IMR-90 (cell line): ENCODE measurements at regions not wholly inside any gene's neighbourhood (a gene's known extent, or its start where the extent isn't known, plus 50 kb on each side); places are given as distances from the start of the nearest gene placed in this dataset.

ENCODE experiments used
- ATAC-seq: fragments of 200-7000 bp; cut with Tn5 transposase; 2 replicates; pipeline ENCODE4 v1.9.1; 2020; ENCODE audit warnings: low read depth, mild to moderate bottlenecking, moderate library complexity
- BruUV-seq: library from RNA; stranded (reverse); fragments of 400-500 nt; replicated peaks from 2 replicates; lab custom pipeline; 2021; lab: Mats Ljungman, UMichigan
- CTCF ChIA-PET: fragments of 300-600 bp; formaldehyde crosslinking; extraction: SDS; loops from one replicate; lab custom pipeline; 2021; ENCODE audit warnings: antibody characterized with exemption; lab: Yijun Ruan, JAX
- POLR2A ChIA-PET: fragments of 300-600 bp; sonication (Branson Sonifier 250); formaldehyde crosslinking; loops from one replicate; lab custom pipeline; 2022; ENCODE audit warnings: antibody characterized with exemption; ENCODE audit not compliant: unreplicated experiment; lab: Charles Lee
- DNase-seq: peaks from one replicate; pipeline ENCODE4 v3.0.0; 2013
- H2AFZ ChIP-seq: replicated peaks from 2 replicates; pipeline ENCODE3; 2013; ENCODE audit warnings: low read length, mild to moderate bottlenecking; ENCODE audit not compliant: poor library complexity
- H2AK5ac ChIP-seq: 2 replicates; pipeline ENCODE4 v1.6.1; 2013; ENCODE audit warnings: low read depth, low read length, inconsistent platforms
- H2AK9ac ChIP-seq: replicated peaks from 2 replicates; pipeline ENCODE3; 2013; ENCODE audit warnings: mild to moderate bottlenecking, low read depth, low read length, moderate library complexity; ENCODE audit not compliant: poor library complexity
- H2BK120ac ChIP-seq: 2 replicates; pipeline ENCODE4 v1.6.1; 2013; ENCODE audit warnings: low read depth, low read length, inconsistent platforms
- H2BK15ac ChIP-seq: 3 replicates; pipeline ENCODE4 v1.6.1; 2013; ENCODE audit warnings: low read depth, low read length, inconsistent platforms
- H2BK20ac ChIP-seq: 2 replicates; pipeline ENCODE4 v1.6.1; 2013; ENCODE audit warnings: low read depth, mild to moderate bottlenecking, inconsistent platforms, low read length, moderate library complexity
- H2BK5ac ChIP-seq: 2 replicates; pipeline ENCODE4 v1.6.1; 2013; ENCODE audit warnings: mild to moderate bottlenecking, low read depth, low read length, inconsistent platforms; ENCODE audit not compliant: poor library complexity, severe bottlenecking
- H3K14ac ChIP-seq: replicated peaks from 2 replicates; pipeline ENCODE4 v1.6.1; 2013; ENCODE audit warnings: low read depth, low read length, inconsistent platforms
- H3K18ac ChIP-seq: 2 replicates; pipeline ENCODE4 v1.6.1; 2013; ENCODE audit warnings: low read depth, low read length, control low read depth
- H3K23ac ChIP-seq: 2 replicates; pipeline ENCODE4 v1.6.1; 2013; ENCODE audit warnings: low read depth, low read length, inconsistent platforms
- H3K27ac ChIP-seq: 2 replicates; pipeline ENCODE4 v1.5.1; 2013; ENCODE audit warnings: mild to moderate bottlenecking, control low read depth, low read length; ENCODE audit not compliant: insufficient read depth
- H3K27me3 ChIP-seq: 2 replicates; pipeline ENCODE4 v1.6.1; 2013; ENCODE audit warnings: low read length; ENCODE audit not compliant: control insufficient read depth, insufficient read depth
- H3K36me3 ChIP-seq: 2 replicates; pipeline ENCODE4 v1.6.1; 2013; ENCODE audit warnings: low read length, mixed read lengths; ENCODE audit not compliant: control insufficient read depth, insufficient read depth
- H3K4ac ChIP-seq: 2 replicates; pipeline ENCODE4 v1.6.1; 2013; ENCODE audit warnings: low read depth, low read length, inconsistent platforms
- H3K4me1 ChIP-seq: 2 replicates; pipeline ENCODE4 v1.6.1; 2013; ENCODE audit warnings: low read length, mixed read lengths; ENCODE audit not compliant: control insufficient read depth, insufficient read depth
- H3K4me2 ChIP-seq: 2 replicates; pipeline ENCODE4 v1.6.1; 2013; ENCODE audit warnings: low read depth, mild to moderate bottlenecking, control low read depth, low read length, moderate library complexity
- H3K4me3 ChIP-seq: 2 replicates; pipeline ENCODE4 v1.5.1; 2013; ENCODE audit warnings: low read depth, mild to moderate bottlenecking, control low read depth, low read length, moderate library complexity; ENCODE audit not compliant: insufficient read depth
- H3K56ac ChIP-seq: 2 replicates; pipeline ENCODE4 v1.6.1; 2013; ENCODE audit warnings: low read length, inconsistent platforms; ENCODE audit not compliant: insufficient read depth; ENCODE audit errors: extremely low read depth
- H3K79me1 ChIP-seq, 2 experiments: 2 replicates each; pipeline ENCODE4 v1.6.1; 2013; ENCODE audit warnings: low read length in 2 of 2, inconsistent platforms in 1 of 2, low read depth in 1 of 2
- H3K9ac ChIP-seq: 2 replicates; pipeline ENCODE4 v1.6.1; 2013; ENCODE audit warnings: low read depth, low read length, control low read depth
- H3K9me1 ChIP-seq: 2 replicates; pipeline ENCODE4 v1.6.1; 2013; ENCODE audit warnings: low read length, inconsistent platforms; ENCODE audit not compliant: insufficient read depth
- H3K9me3 ChIP-seq: 2 replicates; pipeline ENCODE4 v1.6.1; 2013; ENCODE audit warnings: low read length; ENCODE audit not compliant: control insufficient read depth, insufficient read depth
- H4K20me1 ChIP-seq: 2 replicates; pipeline ENCODE4 v1.6.1; 2013; ENCODE audit warnings: low read length, inconsistent platforms; ENCODE audit not compliant: insufficient read depth
- H4K5ac ChIP-seq: 2 replicates; pipeline ENCODE4 v1.6.1; 2013; ENCODE audit warnings: mild to moderate bottlenecking, low read depth, low read length, control low read depth
- H4K8ac ChIP-seq, 2 experiments: 2 replicates each; pipeline ENCODE4 v1.6.1; 2013; ENCODE audit warnings: low read depth in 2 of 2, low read length in 2 of 2, control low read depth in 1 of 2, inconsistent platforms in 1 of 2
- H4K91ac ChIP-seq: 2 replicates; pipeline ENCODE4 v1.6.1; 2013; ENCODE audit warnings: low read depth, low read length, inconsistent platforms; ENCODE audit not compliant: insufficient read depth
- CHD1 ChIP-seq: IDR thresholded peaks from 2 replicates; pipeline ENCODE4 v1.6.1; 2012; ENCODE audit warnings: low read depth, low read length, improper control_type of control experiment
- CTCF ChIP-seq: conservative IDR thresholded peaks from 2 replicates; pipeline ENCODE4 v1.5.1; 2012; ENCODE audit warnings: mild to moderate bottlenecking, low read depth, low read length, improper control_type of control experiment
- ELK1 ChIP-seq: fragments of 150-350 bp; IDR thresholded peaks from 2 replicates; pipeline ENCODE4 v1.6.1; 2016; ENCODE audit warnings: low read depth, mild to moderate bottlenecking, low read length, moderate library complexity, borderline replicate concordance
- MAZ ChIP-seq: IDR thresholded peaks from 2 replicates; pipeline ENCODE4 v1.6.1; 2012; ENCODE audit warnings: low read depth, mild to moderate bottlenecking, low read length, improper control_type of control experiment, moderate library complexity, borderline replicate concordance
- POLR2A ChIP-seq: IDR thresholded peaks from 2 replicates; pipeline ENCODE4 v1.6.1; 2012; ENCODE audit warnings: mild to moderate bottlenecking, low read depth, low read length
- RAD21 ChIP-seq: IDR thresholded peaks from 2 replicates; pipeline ENCODE4 v1.6.1; 2012; ENCODE audit warnings: low read length, improper control_type of control experiment
- RCOR1 ChIP-seq: IDR thresholded peaks from 2 replicates; pipeline ENCODE4 v1.6.1; 2012; ENCODE audit warnings: mild to moderate bottlenecking, low read length, improper control_type of control experiment; ENCODE audit not compliant: insufficient replicate concordance
- SMC3 ChIP-seq: fragments of 150-350 bp; IDR thresholded peaks from 2 replicates; pipeline ENCODE4 v1.6.1; 2016; ENCODE audit warnings: low read depth, mild to moderate bottlenecking, antibody characterized with exemption, low read length, moderate library complexity
- USF2 ChIP-seq: fragments of 150-350 bp; IDR thresholded peaks from 2 replicates; pipeline ENCODE4 v1.6.1; 2017; ENCODE audit warnings: mild to moderate bottlenecking, antibody characterized with exemption, low read length, low read depth
- WGBS, 2 experiments: methylation state at CpG; one replicate each; pipeline versions ENCODE4 v1.1.5 to v1.1.7; 2013; ENCODE audit warnings: missing lambda C conversion rate in 2 of 2; ENCODE audit not compliant: insufficient read length in 1 of 2; ENCODE audit errors: extremely low coverage in 2 of 2; 5-methylcytosine and 5-hydroxymethylcytosine counted together
- dilution Hi-C: fragments of 300-500 bp; cut with HindIII; formaldehyde crosslinking; loops from one replicate; pipeline ENCODE4 v1.14.3; 2018; ENCODE audit warnings: low sequenced_read_pairs; ENCODE audit not compliant: unreplicated experiment
- in situ Hi-C: fragments of 300-500 bp; cut with MboI; formaldehyde crosslinking; loops from 3 replicates; pipeline ENCODE4 v1.14.3; 2019; ENCODE audit warnings: low sequenced_read_pairs, inconsistent platforms, mixed read lengths
- intact Hi-C: fragments of 100-400 bp; cut with micrococcal nuclease; formaldehyde crosslinking; loops from 2 replicates; pipeline ENCODE4 v1.10.0; 2022

- H4K5ac ChIP-seq: no peak overlapping the region
- no peaks in the 10 kb centered on the region for H3K9me3 ChIP-seq
- in situ Hi-C loops: no loop called here
- TF ChIP-seq RCOR1 (no peak), USF2 (no peak), CHD1 (no peak), SMC3 (no peak), ELK1 (no peak), RAD21 (no peak), CTCF (no peak), POLR2A (no peak), MAZ (no peak)
- no peak overlapping the region for H3K4me2 ChIP-seq
- H2BK20ac ChIP-seq: no peak overlapping the region
- DNase-seq (no peak), ATAC-seq (no peak)
- no peaks in the 10 kb centered on the region for H3K79me1 ChIP-seq
- no peak overlapping the region for H2AK9ac ChIP-seq
- H2AFZ ChIP-seq: no peak overlapping the region
- no peaks in the 10 kb centered on the region for H3K36me3 ChIP-seq
- no peak overlapping the region for H2BK15ac ChIP-seq
- intact Hi-C loops: no loop called here
- H3K4me1 ChIP-seq: no peaks in the 10 kb centered on the region
- CTCF ChIA-PET: interaction anchor here (1.1 kb wide), 1 partner anchor 13 kb away, joined by 3 read pairs; no protein-coding TSS in a partner anchor
- H3K4ac ChIP-seq: no peak overlapping the region
- no peak overlapping the region for H3K23ac ChIP-seq
- POLR2A ChIA-PET: no interaction called here
- H3K14ac ChIP-seq: no peak overlapping the region
- dilution Hi-C loops: no loop called here
- no peak overlapping the region for H4K8ac ChIP-seq
- H2AK5ac ChIP-seq: no peak overlapping the region
- no peaks in the 10 kb centered on the region for H4K20me1 ChIP-seq
- no peak overlapping the region for H3K9ac ChIP-seq
- no peak overlapping the region for H4K91ac ChIP-seq
- no peak overlapping the region for H3K56ac ChIP-seq
- BruUV-seq: no TSS peak
- H3K9me1 ChIP-seq: no peaks in the 10 kb centered on the region
- H3K27me3 ChIP-seq: no peaks in the 10 kb centered on the region
- no peak overlapping the region for H3K27ac ChIP-seq
- no peak overlapping the region for H2BK120ac ChIP-seq
- H3K4me3 ChIP-seq: no peak overlapping the region
- no peak overlapping the region for H3K18ac ChIP-seq
- H2BK5ac ChIP-seq: no peak overlapping the region
- WGBS, 2 experiments: no CpG with 5 or more reads among the region's 3 CpGs
Measured at GRCh38 chr3:103919327-103919726, 1447.4 kb upstream of the ALCAM start.
